Fibroblast of lung (primary cell): ENCODE measurements at regions not wholly inside any gene's neighbourhood (a gene's known extent, or its start where the extent isn't known, plus 50 kb on each side); places are given as distances from the start of the nearest gene placed in this dataset.

Experiments
- EZH2 ChIP-seq: IDR thresholded peaks from 2 replicates; pipeline ENCODE4 v1.5.1; 2012; ENCODE audit warnings: low read length, control low read depth, mild to moderate bottlenecking; ENCODE audit errors: missing control alignments
- TF ChIP-seq, protein P1 (sequence below), 2 donors: IDR thresholded peaks in 1 of 2; conservative IDR thresholded peaks in 1 of 2; 1 replicate in 1 of 2; 2 replicates in 1 of 2; pipeline ENCODE4 v1.5.1; 2011 to 2012; ENCODE audit warnings: low read length in 2 of 2, control low read depth in 1 of 2, inconsistent platforms in 1 of 2, low read depth in 1 of 2, mild to moderate bottlenecking in 1 of 2

DNA sequence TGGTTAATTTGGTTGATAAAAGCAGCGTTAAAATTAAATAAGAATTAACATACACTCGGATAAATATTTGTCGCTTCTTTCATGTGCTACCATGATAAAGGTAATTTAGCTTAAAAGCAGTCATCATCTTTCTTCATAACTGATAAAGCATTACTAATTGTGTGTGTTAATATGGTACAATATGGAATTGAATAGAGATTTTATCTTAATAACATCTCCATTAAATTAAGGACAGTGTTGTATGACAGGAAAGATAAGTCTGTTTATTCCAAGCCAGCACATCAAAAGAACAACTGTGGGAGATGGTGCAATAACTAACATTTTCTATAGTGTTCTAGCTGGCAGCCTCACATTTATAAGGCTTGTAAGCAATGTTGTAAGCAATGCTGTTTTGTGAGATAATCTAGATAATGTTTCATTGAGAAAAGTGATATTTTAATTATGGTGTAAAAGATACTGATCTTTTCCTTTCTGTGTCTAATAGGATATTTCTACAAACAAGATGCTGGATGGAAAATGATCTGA is 64.4 kb upstream of the AFF3 start:
- TF ChIP-seq, protein P1, sequence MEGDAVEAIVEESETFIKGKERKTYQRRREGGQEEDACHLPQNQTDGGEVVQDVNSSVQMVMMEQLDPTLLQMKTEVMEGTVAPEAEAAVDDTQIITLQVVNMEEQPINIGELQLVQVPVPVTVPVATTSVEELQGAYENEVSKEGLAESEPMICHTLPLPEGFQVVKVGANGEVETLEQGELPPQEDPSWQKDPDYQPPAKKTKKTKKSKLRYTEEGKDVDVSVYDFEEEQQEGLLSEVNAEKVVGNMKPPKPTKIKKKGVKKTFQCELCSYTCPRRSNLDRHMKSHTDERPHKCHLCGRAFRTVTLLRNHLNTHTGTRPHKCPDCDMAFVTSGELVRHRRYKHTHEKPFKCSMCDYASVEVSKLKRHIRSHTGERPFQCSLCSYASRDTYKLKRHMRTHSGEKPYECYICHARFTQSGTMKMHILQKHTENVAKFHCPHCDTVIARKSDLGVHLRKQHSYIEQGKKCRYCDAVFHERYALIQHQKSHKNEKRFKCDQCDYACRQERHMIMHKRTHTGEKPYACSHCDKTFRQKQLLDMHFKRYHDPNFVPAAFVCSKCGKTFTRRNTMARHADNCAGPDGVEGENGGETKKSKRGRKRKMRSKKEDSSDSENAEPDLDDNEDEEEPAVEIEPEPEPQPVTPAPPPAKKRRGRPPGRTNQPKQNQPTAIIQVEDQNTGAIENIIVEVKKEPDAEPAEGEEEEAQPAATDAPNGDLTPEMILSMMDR (conservative IDR thresholded peaks at IDR 0.05 in 1 of 2, IDR thresholded peaks at IDR 0.05 in 1 of 2; ENCODE audit: low read depth in 1 of 2, low read length in 2 of 2): no peak
- no peak for TF ChIP-seq EZH2
